GM12878 (cell line): ENCODE measurements at regions not wholly inside any gene's neighbourhood (a gene's known extent, or its start where the extent isn't known, plus 50 kb on each side); places are given as distances from the start of the nearest gene placed in this dataset.

Experiments used
- ASH2L ChIP-seq: fragments of 300-600, 200-600 bp; sonication (generic); IDR thresholded peaks from 2 replicates; pipeline ENCODE4 v1.6.1; 2017; ENCODE audit warnings: low read depth, mild to moderate bottlenecking, borderline replicate concordance
- ATF3 ChIP-seq: IDR thresholded peaks from 2 replicates; pipeline ENCODE4 v1.6.1; 2011; ENCODE audit warnings: low read depth, mild to moderate bottlenecking, low read length, moderate library complexity, borderline replicate concordance; ENCODE audit errors: extremely low read depth
- BACH1 ChIP-seq: fragments of 450-650 bp; IDR thresholded peaks from 2 replicates; pipeline ENCODE4 v1.6.1; 2017; ENCODE audit warnings: mild to moderate bottlenecking, borderline replicate concordance
- BCL3 ChIP-seq: IDR thresholded peaks from 2 replicates; pipeline ENCODE4 v1.6.1; 2011; ENCODE audit warnings: borderline replicate concordance, low read depth, mild to moderate bottlenecking, moderate library complexity, low read length; ENCODE audit not compliant: insufficient read depth, poor library complexity, severe bottlenecking
- BMI1 ChIP-seq: fragments of 450-650 bp; IDR thresholded peaks from 2 replicates; pipeline ENCODE4 v1.6.1; 2016; ENCODE audit warnings: mild to moderate bottlenecking, moderate library complexity, borderline replicate concordance
- CBX3 ChIP-seq: fragments of 200-600 bp; sonication (generic); IDR thresholded peaks from 2 replicates; pipeline ENCODE4 v1.6.1; 2016; ENCODE audit warnings: low read depth, borderline replicate concordance
- CEBPB ChIP-seq, 2 experiments: fragments of 150-350 bp in 1 of 2; IDR thresholded peaks; 2 replicates each; pipeline ENCODE4 v1.6.1; 2012 to 2014; ENCODE audit warnings: low read depth in 2 of 2, low read length in 2 of 2, borderline replicate concordance in 1 of 2, inconsistent platforms in 1 of 2
- CHD4 ChIP-seq: fragments of 200-600 bp; sonication (generic); IDR thresholded peaks from 2 replicates; pipeline ENCODE4 v1.6.1; 2016; ENCODE audit warnings: mild to moderate bottlenecking
- ESRRA ChIP-seq: IDR thresholded peaks from 2 replicates; pipeline ENCODE4 v1.6.1; 2012; ENCODE audit warnings: mild to moderate bottlenecking, low read length, improper control_type of control experiment
- EZH2 ChIP-seq: IDR thresholded peaks from 2 replicates; pipeline ENCODE4 v1.6.1; 2012; ENCODE audit warnings: low read depth, mild to moderate bottlenecking, control low read depth, inconsistent platforms, low read length, borderline replicate concordance; ENCODE audit not compliant: control insufficient read depth
- FOXK2 ChIP-seq: fragments of 450-650 bp; IDR thresholded peaks from 2 replicates; pipeline ENCODE4 v1.6.1; 2017; ENCODE audit warnings: mild to moderate bottlenecking, moderate library complexity
- FOXM1 ChIP-seq: IDR thresholded peaks from 2 replicates; pipeline ENCODE4 v1.6.1; 2012; ENCODE audit warnings: low read depth, mild to moderate bottlenecking, inconsistent platforms, low read length, moderate library complexity
- IRF3 ChIP-seq: fragments of 450-650 bp; IDR thresholded peaks from 2 replicates; pipeline ENCODE4 v1.6.1; 2014; ENCODE audit warnings: mild to moderate bottlenecking
- JUND ChIP-seq: IDR thresholded peaks from 2 replicates; pipeline ENCODE4 v1.6.1; 2012; ENCODE audit warnings: low read depth, mild to moderate bottlenecking, low read length, improper control_type of control experiment, moderate library complexity
- KAT2A ChIP-seq: conservative IDR thresholded peaks from 2 replicates; pipeline ENCODE4 v1.6.1; 2011; ENCODE audit warnings: low read depth, low read length; ENCODE audit not compliant: control insufficient read depth
- KDM1A ChIP-seq: fragments of 200-600 bp; sonication (generic); IDR thresholded peaks from 2 replicates; pipeline ENCODE4 v1.6.1; 2016; ENCODE audit warnings: borderline replicate concordance
- KLF5 ChIP-seq: fragments of 450-650 bp; IDR thresholded peaks from 2 replicates; pipeline ENCODE4 v1.6.1; 2014; ENCODE audit warnings: mild to moderate bottlenecking; ENCODE audit not compliant: partially characterized antibody
- MAX ChIP-seq: IDR thresholded peaks from 2 replicates; pipeline ENCODE4 v1.6.1; 2012; ENCODE audit warnings: low read depth, low read length, improper control_type of control experiment
- MEF2A ChIP-seq: IDR thresholded peaks from 2 replicates; pipeline ENCODE4 v1.6.1; 2011; ENCODE audit warnings: low read depth, mild to moderate bottlenecking, low read length, moderate library complexity; ENCODE audit not compliant: insufficient read depth
- MLLT1 ChIP-seq: fragments of 450-650 bp; IDR thresholded peaks from 2 replicates; pipeline ENCODE4 v1.6.1; 2016; ENCODE audit warnings: mild to moderate bottlenecking
- NR2F1 ChIP-seq: fragments of 450-650 bp; conservative IDR thresholded peaks from 2 replicates; pipeline ENCODE4 v1.6.1; 2017; ENCODE audit warnings: mild to moderate bottlenecking
- POLR2AphosphoS5 ChIP-seq: IDR thresholded peaks from 2 replicates; pipeline ENCODE4 v1.6.1; 2011; ENCODE audit warnings: mild to moderate bottlenecking, low read length, inconsistent platforms
- SMC3 ChIP-seq: IDR thresholded peaks from 2 replicates; pipeline ENCODE4 v1.6.1; 2011; ENCODE audit warnings: low read length, improper control_type of control experiment, borderline replicate concordance
- TARDBP ChIP-seq: IDR thresholded peaks from 2 replicates; pipeline ENCODE4 v1.6.1; 2016; ENCODE audit warnings: borderline replicate concordance
- TBL1XR1 ChIP-seq: IDR thresholded peaks from 2 replicates; pipeline ENCODE4 v1.6.1; 2012; ENCODE audit warnings: low read depth, low read length, improper control_type of control experiment
- ZBTB33 ChIP-seq: fragments of 450-650 bp; IDR thresholded peaks from 2 replicates; pipeline ENCODE4 v1.6.1; 2017; ENCODE audit warnings: mild to moderate bottlenecking
- ZNF384 ChIP-seq: IDR thresholded peaks from 2 replicates; pipeline ENCODE4 v1.6.1; 2012; ENCODE audit warnings: low read depth, mild to moderate bottlenecking, low read length, improper control_type of control experiment, borderline replicate concordance

- TF ChIP-seq CHD4: no peak
- TF ChIP-seq KDM1A: no peak
- no peak for TF ChIP-seq ZBTB33
- no peak for TF ChIP-seq EZH2
- no peak for TF ChIP-seq ATF3
- TF ChIP-seq KLF5: no peak
- no peak for TF ChIP-seq ZNF384
- no peak for TF ChIP-seq TBL1XR1
- TF ChIP-seq FOXM1: peak; percentile 84
- no peak for TF ChIP-seq JUND
- TF ChIP-seq CEBPB (IDR thresholded peaks at IDR 0.05; ENCODE audit: borderline replicate concordance in 1 of 2, low read depth in 2 of 2, low read length in 2 of 2): peak in 1 of 2 experiments; percentile 41; a peak in 1 of 4 replicates
- TF ChIP-seq MEF2A: 0 out of 2 replicates have a peak, but pooled peaks have one; percentile 50
- TF ChIP-seq BCL3: no peak
- no peak for TF ChIP-seq CBX3
- TF ChIP-seq SMC3: no peak
- TF ChIP-seq MLLT1: peak; percentile 86
- no peak for TF ChIP-seq TARDBP
- no peak for TF ChIP-seq ASH2L
- peak; percentile 24; the same call in 1 of the 2 replicates for TF ChIP-seq NR2F1
- no peak for TF ChIP-seq KAT2A
- TF ChIP-seq ESRRA: no peak
- TF ChIP-seq MAX: no peak
- TF ChIP-seq FOXK2: no peak
- peak; percentile 35; the same call in 1 of the 2 replicates for TF ChIP-seq BMI1
- TF ChIP-seq POLR2AphosphoS5: no peak
- TF ChIP-seq IRF3: no peak
- TF ChIP-seq BACH1: no peak
Observed at GRCh38 chr6:87907521-87907920, 140.1 kb upstream of the SPACA1 start (continued).
